ENCODE measurements at regions not wholly inside any gene's neighbourhood (a gene's known extent, or its start where the extent isn't known, plus 50 kb on each side); places are given as distances from the start of the nearest gene placed in this dataset.

DNA sequence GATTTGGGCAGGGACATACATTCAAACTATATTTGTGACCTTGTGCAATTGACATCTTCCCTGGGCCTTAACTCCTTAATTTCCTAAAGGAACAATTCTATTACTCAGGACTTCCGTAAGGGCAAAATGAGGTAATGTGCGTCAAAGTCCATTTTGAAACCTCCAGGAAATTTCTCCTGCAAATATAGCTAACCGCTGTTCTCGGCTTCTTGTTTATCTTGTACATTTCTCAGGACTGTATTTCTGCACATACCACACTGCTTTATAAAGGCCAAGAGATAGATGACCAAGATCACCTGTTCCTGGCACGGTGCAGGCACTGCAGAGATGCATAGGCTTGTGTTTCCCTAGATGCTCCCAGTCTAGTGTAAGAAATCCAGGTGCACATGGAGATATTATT lies 1009.4 kb downstream of the BCL11B start:
- POLR2A ChIA-PET, result no interaction called here
- CTCF ChIA-PET, result no interaction called here
- H3K27me3 ChIP-seq (ENCODE audit: insufficient read depth), result no peaks in the 10 kb centered on the region

GRCh38 chr14:98269533-98269932 lies 1002.5 kb downstream of the BCL11B start:
- no peak overlapping the region for H2AFZ ChIP-seq (ENCODE audit: low read depth)
- H3K9ac ChIP-seq, result no peak overlapping the region
- H3K9me3 ChIP-seq, result no peaks in the 10 kb centered on the region
- no peaks in the 10 kb centered on the region for H3F3A ChIP-seq (replicated peaks; ENCODE audit: insufficient read depth)
- no peaks in the 10 kb centered on the region for H3K9me2 ChIP-seq
- ChIA-PET CTCF (no interaction called here), POLR2A (no interaction called here)
- H3K27me3 ChIP-seq (ENCODE audit: insufficient read depth), result no peaks in the 10 kb centered on the region
- H4K20me1 ChIP-seq (ENCODE audit: insufficient read depth), result no peaks in the 10 kb centered on the region
- H3K4me3 ChIP-seq (ENCODE audit: low read depth in 2 of 2, low read length in 1 of 2), result no peak overlapping the region
- no peaks in the 10 kb centered on the region for H3K4me1 ChIP-seq (ENCODE audit: control insufficient read depth in 1 of 2, insufficient read depth in 2 of 2, low read depth in 1 of 2, low read length in 1 of 2)
- H3K27ac ChIP-seq (ENCODE audit: low read depth in 2 of 2, low read length in 1 of 2), result no peak overlapping the region
- no peak for TF ChIP-seq GATA2 (CRISPR knock-in tag; IDR thresholded peaks at IDR 0.05)
- no peak for DNase-seq
- no peak overlapping the region for H3K4me2 ChIP-seq
- H3K79me2 ChIP-seq (ENCODE audit: insufficient read depth), result no peaks in the 10 kb centered on the region
- no peaks in the 10 kb centered on the region for H3K36me3 ChIP-seq (replicated peaks in 1 of 2; ENCODE audit: control insufficient read depth in 1 of 2, insufficient read depth in 2 of 2, low read length in 1 of 2)

More for the DNA sequence above, 1009.4 kb downstream of the BCL11B start:
- Histone ChIP-seq H3K4me2 (no peak overlapping the region), H3K27ac (ENCODE audit: low read depth in 2 of 2, low read length in 1 of 2) (no peak overlapping the region), H3K9ac (no peak overlapping the region), H3K9me2 (no peaks in the 10 kb centered on the region), H4K20me1 (ENCODE audit: insufficient read depth) (no peaks in the 10 kb centered on the region), H3K4me3 (ENCODE audit: low read depth in 2 of 2, low read length in 1 of 2) (no peak overlapping the region), H3F3A (replicated peaks; ENCODE audit: insufficient read depth) (no peaks in the 10 kb centered on the region), H3K4me1 (ENCODE audit: control insufficient read depth in 1 of 2, insufficient read depth in 2 of 2, low read depth in 1 of 2, low read length in 1 of 2) (no peaks in the 10 kb centered on the region), H3K79me2 (ENCODE audit: insufficient read depth) (no peaks in the 10 kb centered on the region), H2AFZ (ENCODE audit: low read depth) (no peak overlapping the region), H3K9me3 (no peaks in the 10 kb centered on the region), H3K36me3 (replicated peaks in 1 of 2; ENCODE audit: control insufficient read depth in 1 of 2, insufficient read depth in 2 of 2, low read length in 1 of 2) (no peaks in the 10 kb centered on the region)
- TF ChIP-seq FOSL2 (IDR thresholded peaks at IDR 0.05; ENCODE audit: borderline replicate concordance, low read depth), result no peak
- TF ChIP-seq TAF1 (IDR thresholded peaks at IDR 0.05; ENCODE audit: borderline replicate concordance, low read depth, low read length), result no peak
- no peak for TF ChIP-seq NRF1 (IDR thresholded peaks at IDR 0.05; ENCODE audit: low read depth, low read length)
- TF ChIP-seq JUND (IDR thresholded peaks at IDR 0.05), result no peak
- TF ChIP-seq, protein P1, sequence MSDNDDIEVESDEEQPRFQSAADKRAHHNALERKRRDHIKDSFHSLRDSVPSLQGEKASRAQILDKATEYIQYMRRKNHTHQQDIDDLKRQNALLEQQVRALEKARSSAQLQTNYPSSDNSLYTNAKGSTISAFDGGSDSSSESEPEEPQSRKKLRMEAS (IDR thresholded peaks at IDR 0.05; ENCODE audit: low read depth), result no peak
- no peak for TF ChIP-seq FOXM1 (IDR thresholded peaks at IDR 0.05; ENCODE audit: low read depth)
- no peak for TF ChIP-seq POLR2AphosphoS5 (IDR thresholded peaks at IDR 0.05; ENCODE audit: low read depth, low read length)
- no peak for TF ChIP-seq RCOR1 (IDR thresholded peaks at IDR 0.05; ENCODE audit: low read length)
- TF ChIP-seq EP300 (IDR thresholded peaks at IDR 0.05; ENCODE audit: borderline replicate concordance in 1 of 2, low read depth in 1 of 2, low read length in 1 of 2), result no peak
- TF ChIP-seq ELF1 (IDR thresholded peaks at IDR 0.05), result no peak
- TF ChIP-seq SMC3 (IDR thresholded peaks at IDR 0.05; ENCODE audit: low read depth, low read length), result no peak
- no peak for TF ChIP-seq MEF2A (IDR thresholded peaks at IDR 0.05; ENCODE audit: borderline replicate concordance, low read depth)
- TF ChIP-seq RXRA (IDR thresholded peaks at IDR 0.05; ENCODE audit: borderline replicate concordance, low read depth), result no peak
- no peak for TF ChIP-seq ZBTB33 (IDR thresholded peaks at IDR 0.05; ENCODE audit: borderline replicate concordance, low read depth)
- no peak for TF ChIP-seq RAD21 (IDR thresholded peaks at IDR 0.05; ENCODE audit: low read length)
- TF ChIP-seq YY1 (IDR thresholded peaks at IDR 0.05; ENCODE audit: low read depth), result no peak
- TF ChIP-seq TEAD4 (IDR thresholded peaks at IDR 0.05; ENCODE audit: borderline replicate concordance, insufficient read depth), result no peak
- no peak for TF ChIP-seq TCF12 (IDR thresholded peaks at IDR 0.05)
- no peak for DNase-seq
- WGBS (ENCODE audit: low lambda C conversion rate), result 6% methylated on average over 5 of the region's 5 CpGs

Measured in SK-N-SH (cell line).